ENCODE measurements at regions not wholly inside any gene's neighbourhood (a gene's known extent, or its start where the extent isn't known, plus 50 kb on each side); places are given as distances from the start of the nearest gene placed in this dataset.

DNA sequence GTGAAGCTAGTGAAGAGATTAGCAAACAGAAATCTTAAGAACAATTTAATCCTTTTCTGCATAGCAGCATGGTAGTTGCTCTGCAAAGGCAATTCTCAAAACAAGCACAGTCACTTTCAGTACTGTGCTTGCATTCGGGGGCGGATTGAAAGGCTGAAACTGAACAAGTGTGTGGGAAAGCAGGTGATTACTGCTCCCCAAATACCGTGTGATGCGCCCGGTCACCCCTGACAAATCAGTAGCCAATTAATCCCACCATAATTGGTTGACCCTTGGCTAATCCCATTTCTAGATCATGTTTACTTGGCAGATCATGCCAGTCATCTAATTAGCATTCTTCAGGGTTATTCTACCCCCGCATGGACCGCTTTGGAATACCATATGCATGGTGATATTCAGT, 76.5 kb upstream of the ADRB1 start:
- DNase-seq, result no peak

DNA sequence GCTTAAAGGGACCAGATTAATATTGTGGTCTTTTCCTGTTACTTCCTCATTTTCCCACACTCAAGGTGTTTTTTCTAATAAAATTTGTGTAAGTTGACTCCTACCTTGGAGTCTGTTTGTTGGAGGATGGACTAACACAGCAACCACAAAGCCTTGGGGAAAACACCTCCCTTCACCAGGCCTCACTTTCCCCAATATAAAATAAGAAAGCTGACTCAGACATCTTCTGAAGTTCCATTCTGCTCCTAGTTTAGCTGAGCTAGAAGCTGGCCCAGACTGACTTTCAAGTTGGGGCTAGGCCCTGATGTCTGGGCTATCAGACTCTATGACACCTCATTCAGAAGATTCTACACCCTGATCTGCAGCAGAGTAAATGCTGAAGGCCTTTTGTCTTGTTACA, 73.0 kb upstream of the ADRB1 start:
- no peak for DNase-seq

DNA sequence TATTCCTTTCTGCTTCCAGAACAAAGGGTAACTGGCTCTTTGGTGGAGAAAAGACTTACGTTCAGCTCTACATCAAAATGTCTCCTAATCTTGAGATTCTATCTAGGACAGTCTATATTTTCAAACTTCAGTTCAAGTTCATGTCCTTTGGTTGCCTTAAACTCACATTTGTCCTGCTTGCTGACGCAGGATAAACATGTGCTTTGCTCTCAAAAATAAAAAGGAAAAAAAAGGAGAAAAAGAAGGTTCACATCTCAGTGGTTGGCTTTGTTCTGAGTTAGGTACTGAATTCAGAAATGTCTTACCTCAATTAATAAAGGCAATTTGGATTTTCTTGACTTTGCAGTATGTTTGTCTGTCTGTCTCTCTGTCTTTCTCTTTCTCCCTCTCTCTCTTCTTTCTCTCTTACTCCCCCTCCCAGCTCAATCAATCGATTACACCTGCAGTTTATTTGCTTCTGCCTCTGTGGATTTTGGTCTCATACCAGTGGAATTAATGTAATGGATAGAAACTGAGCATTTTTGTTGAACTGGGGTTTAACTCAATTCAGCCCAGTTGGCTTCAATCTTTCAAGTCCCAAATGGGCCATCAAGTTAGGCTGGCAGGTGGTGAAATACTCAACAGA, 72.2 kb upstream of the ADRB1 start:
- no peak for DNase-seq

DNA sequence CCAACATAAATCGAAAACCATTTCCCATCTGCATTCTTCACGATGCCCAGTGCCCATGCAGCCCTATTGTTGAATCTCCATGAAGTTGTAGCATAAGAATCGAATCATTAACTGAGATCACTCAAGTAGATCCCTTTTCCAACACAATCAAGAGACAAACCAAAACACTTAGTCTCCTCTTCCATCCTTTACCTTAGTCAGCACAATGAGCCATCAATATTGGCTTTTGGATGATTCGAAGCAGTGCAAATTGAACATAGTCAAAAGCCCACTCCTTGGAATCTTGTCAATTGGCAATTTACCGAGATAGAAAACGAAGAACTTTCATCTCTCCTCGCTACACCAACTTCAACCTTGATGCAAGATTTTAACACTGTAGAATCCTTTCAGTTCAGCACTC, 66.5 kb upstream of the ADRB1 start:
- DNase-seq, result no peak

DNA sequence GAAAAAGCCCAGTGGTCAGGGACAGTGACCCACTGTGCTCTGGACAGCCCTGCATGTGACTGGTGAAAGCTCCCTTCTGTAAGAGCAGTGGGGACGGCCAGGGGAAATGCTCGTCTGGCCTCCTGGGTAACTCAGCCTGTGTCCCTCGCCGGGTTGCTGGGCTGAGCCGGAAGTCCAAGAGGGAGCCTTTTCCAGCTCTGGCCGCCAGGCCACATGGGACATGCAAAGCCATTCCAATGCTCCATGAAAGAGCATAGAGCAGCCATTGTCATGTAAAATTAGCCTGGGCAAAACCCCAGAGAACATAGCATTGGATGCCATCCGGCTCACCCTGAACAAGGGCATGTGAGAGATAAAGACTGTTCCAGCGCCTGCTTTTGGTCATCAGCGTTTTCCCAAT, 64.9 kb upstream of the ADRB1 start:
- peak; percentile 12 for DNase-seq

DNA sequence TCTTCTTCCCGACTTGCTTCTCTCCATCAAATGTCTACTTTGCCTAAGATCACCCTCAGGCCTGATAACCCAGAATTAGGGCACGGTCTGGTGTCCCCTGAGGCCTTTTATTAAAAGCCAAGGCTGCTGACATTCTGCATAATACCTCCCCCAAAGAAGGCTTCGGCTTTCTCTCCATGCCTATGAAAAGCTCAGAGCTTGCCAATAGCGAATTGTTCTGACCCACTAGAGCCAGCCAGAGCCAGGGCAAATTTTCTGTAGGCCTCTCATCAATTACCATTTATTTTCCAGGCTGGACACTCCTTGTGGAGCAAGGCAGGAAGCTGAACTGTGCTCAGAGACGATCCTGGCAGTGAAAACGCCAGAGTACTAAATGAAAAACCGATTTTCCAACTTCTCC, 64.3 kb upstream of the ADRB1 start:
- DNase-seq, result no peak

DNA sequence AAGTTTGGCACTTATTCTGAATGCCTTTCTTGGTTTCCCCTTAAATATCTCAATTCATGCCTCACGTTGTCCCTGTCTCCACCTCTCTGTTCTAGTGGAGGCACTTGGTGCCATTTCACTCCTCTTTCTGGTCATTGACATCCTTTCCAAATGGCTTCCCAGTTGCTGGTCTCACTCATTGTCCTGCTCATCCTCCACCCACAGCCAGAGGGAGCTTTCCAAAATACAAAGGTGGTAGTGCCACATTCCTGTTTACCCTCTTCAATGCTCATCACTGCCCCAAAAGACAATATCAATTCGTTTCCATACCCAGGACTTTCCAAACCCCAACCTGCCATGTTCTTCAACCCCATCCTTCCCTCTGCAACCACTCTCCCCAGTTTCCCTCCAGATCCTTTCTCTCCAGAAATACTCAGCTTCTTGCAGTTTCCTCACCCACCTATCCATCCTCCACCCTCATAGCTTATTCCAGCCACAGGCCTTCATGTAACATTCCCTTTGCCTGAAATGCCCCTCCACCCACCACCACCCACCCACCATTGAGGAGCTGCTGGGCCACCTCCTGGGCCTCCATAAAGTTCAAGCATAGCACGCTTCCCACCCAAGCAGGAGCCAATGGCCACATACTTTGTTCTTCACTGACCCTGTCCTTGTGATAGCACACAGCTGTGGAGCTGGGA, 63.1 kb upstream of the ADRB1 start:
- DNase-seq, result no peak

DNA sequence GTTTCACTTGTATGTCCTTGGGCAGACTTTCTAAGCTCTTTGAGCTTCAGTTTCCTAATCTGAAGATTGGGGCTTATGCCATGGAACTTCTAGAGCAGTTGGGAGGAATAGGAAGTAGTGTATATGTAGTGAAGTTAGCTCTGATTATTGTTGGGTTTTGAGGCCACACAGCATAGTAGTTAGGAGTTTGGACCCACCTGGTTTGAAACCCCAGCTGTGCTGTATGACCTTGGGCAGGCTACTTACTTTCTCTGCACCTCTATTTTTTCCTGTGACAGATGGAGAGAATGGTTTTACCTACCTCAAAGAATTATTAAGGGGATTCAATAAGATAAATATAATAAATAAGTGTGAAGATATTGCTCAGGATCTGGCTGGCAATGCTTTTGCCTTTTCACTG, 61.4 kb upstream of the ADRB1 start:
- DNase-seq, result no peak

DNA sequence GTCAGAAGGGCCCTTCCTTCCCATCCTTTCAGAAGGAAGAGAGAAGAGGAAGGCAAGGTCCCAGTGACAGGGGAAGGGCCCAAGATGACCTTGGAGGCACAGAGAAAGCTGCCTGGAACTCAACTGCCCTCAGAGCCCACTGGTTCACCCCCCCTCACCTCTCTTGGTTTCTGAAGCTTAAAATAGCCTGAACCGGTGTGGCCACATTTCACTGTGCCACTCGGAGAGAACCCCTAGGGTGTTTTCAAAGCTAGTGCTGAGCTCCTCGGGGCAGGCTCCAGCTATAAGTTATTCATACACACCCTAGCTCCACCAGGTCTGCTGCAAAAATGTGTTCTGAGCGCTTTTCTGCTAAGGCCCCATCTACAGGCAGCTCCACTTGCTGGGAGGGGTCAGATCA, 60.9 kb upstream of the ADRB1 start:
- no peak for DNase-seq

DNA sequence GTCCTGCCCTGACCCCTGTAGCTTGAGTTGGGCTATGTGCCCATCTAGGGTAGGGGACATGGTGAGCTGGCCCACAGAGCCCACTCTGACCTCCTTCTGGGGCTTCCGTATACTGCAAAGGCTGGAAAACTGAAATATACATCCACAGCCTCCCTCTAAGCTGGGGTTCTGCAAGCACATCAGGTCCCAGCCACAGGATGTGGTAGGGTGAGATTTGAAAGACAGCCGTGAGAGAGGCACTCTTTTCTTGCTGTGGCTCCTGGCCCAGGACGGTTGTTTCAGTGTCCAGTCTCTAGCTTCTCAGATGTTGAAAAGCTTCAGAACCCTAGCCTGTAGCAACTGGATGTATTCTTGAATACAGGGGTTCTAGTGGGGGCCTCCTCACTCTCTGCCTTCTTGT, 60.1 kb upstream of the ADRB1 start:
- no peak for DNase-seq

DNA sequence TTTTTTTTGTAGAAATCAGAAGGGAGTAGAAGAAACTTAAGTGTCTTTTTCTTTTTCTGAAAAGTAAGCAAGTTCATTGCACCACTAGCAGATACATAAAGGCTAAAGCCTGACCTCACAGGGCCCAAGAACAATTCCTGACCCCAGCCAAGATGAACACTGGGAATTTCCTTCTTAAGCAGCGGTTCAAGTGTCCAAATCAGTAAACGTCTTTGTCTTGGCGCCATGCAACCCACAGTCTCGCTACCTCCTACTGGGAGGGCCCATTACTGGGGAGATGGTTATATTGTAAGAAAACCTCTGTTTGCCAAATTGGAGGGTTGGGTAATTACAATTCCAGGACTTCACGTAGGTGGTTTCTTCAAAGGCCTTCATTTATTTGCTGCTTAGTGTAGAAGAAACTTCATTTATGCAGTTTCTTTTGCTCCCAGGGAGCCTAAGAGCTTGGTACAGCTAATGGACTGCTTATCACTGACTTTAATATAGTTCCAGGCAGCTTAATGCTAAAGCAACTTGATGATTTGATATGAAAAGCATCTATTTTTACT, 58.3 kb upstream of the ADRB1 start:
- no peak for DNase-seq

DNA sequence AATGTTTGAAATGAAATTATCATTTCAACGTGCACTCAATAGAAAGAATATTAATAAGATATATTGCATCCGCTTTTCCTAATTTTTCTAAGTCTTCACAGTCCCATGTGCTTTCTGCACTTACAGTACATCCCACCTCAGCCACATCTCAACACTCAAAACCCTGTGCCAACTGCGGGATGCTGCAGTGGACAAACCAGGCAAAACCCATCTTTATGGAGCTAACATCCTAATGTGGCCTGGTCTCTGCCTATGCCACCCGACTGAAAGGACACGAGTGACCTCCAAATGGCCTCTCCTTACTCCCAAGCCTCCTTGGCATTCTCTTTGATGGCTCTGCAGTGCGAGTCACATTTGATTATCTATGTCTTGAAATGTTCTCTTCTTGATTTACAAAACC, 57.4 kb upstream of the ADRB1 start:
- DNase-seq, result no peak

DNA sequence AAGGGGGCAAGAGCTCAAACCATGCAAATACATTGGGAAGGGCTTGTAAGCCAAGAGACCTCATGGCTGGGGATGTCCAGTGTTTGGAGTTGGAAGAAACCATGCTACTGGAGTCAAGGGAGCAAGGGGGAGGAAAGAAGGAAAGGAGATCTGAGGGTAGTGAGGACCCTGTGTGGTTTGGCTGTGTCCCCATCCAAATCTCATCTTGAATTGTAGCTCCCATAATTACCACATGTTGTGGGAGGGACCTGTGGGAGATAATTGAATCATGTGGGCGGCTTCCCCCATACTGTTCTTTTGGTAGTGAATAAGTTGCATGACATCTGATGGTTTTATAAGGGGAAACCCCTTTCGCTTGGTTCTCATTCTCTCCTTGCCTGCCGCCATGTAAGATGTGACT, 56.5 kb upstream of the ADRB1 start:
- DNase-seq, result no peak

DNA sequence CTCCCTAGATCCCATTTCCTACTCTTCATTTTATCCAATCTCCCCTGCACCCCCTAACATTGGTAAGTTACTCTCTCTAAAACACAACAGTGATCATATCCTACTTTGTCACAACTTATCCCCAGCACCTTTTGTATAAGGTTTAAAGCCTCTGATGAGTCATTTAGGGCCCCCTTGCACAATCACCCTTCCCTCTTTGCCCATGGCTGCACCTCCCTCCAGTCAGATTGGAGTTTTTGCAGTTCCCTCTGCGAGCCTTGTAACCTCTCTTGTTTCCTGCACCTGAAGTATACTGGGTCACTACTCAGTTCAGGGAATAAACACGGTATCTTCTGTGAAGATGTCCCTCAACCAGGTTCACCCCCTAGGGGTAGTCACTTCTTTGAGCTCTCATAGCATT, 55.9 kb upstream of the ADRB1 start:
- DNase-seq, result no peak

DNA sequence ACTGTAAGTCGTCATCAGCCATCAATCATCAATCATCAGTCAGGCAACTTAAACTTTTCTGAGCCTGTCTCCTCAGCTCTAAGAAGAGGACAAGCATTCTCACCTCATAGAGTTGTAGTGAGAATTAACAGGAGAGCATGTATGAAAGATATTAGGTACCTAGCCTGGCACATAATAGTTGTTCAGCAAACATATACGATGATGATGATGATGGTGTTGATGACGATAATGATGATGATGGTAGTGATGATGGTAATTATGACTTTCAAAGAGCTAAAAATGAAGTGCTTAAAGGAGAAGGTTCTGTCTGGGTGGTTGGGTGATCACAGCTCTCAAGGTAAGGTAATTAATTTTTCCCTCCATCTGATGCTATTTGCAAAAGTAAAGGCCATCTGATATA, 55.1 kb upstream of the ADRB1 start:
- no peak for DNase-seq

DNA sequence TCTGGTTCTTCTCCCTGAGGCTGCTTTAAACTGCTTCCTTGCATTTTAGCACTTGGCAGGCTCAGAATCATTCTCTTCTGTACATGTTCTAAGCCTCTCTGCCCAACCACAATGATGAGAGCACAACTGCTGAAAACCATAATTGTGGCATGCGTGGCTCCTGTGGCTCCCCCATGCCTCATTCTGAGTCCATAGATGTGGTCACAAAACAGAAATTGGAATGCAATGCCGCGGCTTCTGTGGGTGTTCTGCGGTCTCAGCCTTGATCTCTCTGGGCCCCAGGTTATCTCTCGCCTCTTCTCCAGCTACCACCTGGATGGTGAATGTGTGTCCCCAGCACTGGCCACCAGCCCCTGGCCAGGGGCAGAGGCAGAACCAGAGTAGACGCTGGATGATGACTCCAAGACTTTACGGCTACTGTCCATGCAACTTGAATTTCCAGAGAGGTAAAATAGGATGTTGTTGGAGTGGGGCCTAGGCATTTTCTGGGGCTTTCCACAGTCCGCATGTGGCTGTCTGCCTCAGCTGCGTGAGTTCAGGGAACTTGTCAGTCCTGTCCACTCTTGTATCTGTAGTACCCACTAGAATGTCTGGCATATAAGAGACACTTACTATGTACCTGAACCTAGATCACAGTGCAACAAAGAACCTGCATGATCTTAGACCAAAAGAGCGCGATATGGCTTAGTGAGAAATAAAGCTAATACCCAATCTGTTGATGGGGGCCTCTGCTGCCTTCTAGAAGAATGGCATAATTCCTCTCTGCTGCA, 52.4 kb upstream of the ADRB1 start:
- DNase-seq, result no peak

DNA sequence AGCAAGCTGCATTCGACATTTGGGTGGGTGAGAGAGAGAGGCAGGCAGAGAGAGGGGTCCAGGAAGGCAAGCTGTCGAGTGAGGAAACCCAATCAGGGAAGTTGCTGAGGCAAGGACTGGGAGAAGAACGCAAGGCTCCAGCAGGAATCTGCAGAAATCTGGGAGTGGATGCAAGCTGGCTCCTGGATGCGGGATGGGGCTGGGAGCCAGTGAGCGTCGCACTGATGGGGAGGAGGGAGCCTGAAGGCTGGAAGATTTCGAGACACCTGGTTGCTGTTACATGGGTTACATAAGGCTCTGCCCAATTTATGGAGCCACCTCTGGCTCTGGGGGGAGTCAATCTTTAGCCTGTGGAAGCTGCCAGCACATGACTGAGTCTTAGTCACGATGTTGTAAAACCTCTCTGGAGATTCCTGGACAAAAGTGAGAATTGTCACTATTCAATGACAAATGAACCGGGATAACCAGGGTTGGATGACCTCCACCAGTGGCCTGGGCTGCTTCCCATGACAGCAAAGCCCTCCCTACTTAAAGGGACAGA, 51.1 kb upstream of the ADRB1 start:
- DNase-seq, result no peak

DNA sequence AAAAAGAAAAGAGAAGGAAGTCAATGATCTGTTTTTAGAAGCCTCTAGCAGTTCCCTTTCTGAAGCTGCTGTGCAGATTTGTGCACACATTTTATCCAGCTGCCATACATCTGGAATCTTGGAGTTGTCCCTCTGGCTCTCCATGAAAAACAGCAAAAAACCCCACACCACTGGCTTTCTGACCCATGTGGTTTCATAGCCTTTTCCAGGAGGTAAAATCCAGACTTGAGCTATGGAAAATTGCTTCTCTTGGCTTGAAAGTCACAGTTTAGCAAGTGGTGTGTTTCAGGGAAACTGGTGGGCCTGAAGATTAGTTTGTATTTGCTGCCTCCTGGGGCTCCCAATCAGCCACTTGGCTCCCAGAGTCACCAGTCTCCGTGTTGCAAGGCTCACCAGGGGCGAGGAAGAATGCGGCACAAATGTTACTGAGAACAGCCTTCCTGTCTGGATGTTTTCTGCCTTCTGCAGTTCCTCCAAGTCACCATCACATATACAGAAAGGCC, 50.1 kb upstream of the ADRB1 start:
- no peak for DNase-seq

Measured in occipital lobe (tissue), 1 donor.